H1 (cell line): ENCODE measurements at regions not wholly inside any gene's neighbourhood (a gene's known extent, or its start where the extent isn't known, plus 50 kb on each side); places are given as distances from the start of the nearest gene placed in this dataset.

Experiments used
- CBX5 ChIP-seq: fragments of 300-800, 300-1000 bp; sonication (generic); IDR thresholded peaks from 2 replicates; pipeline ENCODE4 v1.7.1; 2016; ENCODE audit warnings: antibody characterized with exemption, low read length, low read depth
- CBX8 ChIP-seq: fragments of 300-800, 300-1000 bp; sonication (generic); IDR thresholded peaks from 2 replicates; pipeline ENCODE4 v1.7.1; 2016; ENCODE audit warnings: low read depth, low read length, borderline replicate concordance
- CHD1 ChIP-seq: IDR thresholded peaks from 2 replicates; pipeline ENCODE4 v1.6.1; 2012; ENCODE audit warnings: low read depth, low read length, improper control_type of control experiment
- CHD2 ChIP-seq: IDR thresholded peaks from 2 replicates; pipeline ENCODE4 v1.6.1; 2012; ENCODE audit warnings: low read length, improper control_type of control experiment
- KDM4A ChIP-seq: IDR thresholded peaks from one replicate; pipeline ENCODE4 v1.7.1; 2012; ENCODE audit warnings: low read depth, mild to moderate bottlenecking, moderate library complexity, low read length, inconsistent platforms; ENCODE audit not compliant: severe bottlenecking
- KDM5A ChIP-seq: fragments of 200-600 bp; IDR thresholded peaks from 2 replicates; pipeline ENCODE4 v1.7.1; 2012; ENCODE audit warnings: mild to moderate bottlenecking, low read length, inconsistent platforms, mixed read lengths
- TF ChIP-seq, protein P1 (sequence below): fragments of 300-600 bp; sonication (generic); IDR thresholded peaks from 2 replicates; pipeline ENCODE4 v1.7.1; 2012; ENCODE audit warnings: low read length, moderate library complexity, mild to moderate bottlenecking, inconsistent platforms; ENCODE audit not compliant: insufficient replicate concordance
- TF ChIP-seq, protein P2 (sequence below), 3 experiments: IDR thresholded peaks; 1 replicate in 2 of 3; 2 replicates in 1 of 3; pipeline versions ENCODE4 v1.5.1 to v1.6.1; 2011; ENCODE audit warnings: low read length in 3 of 3, mild to moderate bottlenecking in 3 of 3, inconsistent platforms in 2 of 3, low read depth in 1 of 3, moderate library complexity in 1 of 3; ENCODE audit not compliant: insufficient read depth in 1 of 3; ENCODE audit errors: control extremely low read depth in 1 of 3

DNA sequence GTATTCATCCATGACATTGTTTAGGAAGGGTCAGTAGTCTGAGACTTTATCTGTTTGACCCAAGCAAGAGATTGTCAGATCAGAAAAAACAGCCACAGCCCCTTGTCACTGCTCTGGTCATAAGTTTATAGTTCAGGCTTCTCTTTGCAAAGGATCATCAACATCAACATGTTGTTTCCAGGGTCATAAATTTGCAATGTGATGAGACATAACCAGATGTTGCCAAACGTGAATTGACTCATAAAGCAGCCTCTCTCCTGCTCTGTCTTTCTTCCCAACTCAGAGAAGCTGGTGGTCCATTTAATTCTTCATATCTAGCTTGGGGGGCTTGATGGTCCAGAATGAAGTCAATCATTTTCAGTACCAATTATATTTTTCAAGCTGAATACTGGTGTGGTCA is 507.2 kb upstream of the PBX1 start (continued):
- TF ChIP-seq, protein P1, sequence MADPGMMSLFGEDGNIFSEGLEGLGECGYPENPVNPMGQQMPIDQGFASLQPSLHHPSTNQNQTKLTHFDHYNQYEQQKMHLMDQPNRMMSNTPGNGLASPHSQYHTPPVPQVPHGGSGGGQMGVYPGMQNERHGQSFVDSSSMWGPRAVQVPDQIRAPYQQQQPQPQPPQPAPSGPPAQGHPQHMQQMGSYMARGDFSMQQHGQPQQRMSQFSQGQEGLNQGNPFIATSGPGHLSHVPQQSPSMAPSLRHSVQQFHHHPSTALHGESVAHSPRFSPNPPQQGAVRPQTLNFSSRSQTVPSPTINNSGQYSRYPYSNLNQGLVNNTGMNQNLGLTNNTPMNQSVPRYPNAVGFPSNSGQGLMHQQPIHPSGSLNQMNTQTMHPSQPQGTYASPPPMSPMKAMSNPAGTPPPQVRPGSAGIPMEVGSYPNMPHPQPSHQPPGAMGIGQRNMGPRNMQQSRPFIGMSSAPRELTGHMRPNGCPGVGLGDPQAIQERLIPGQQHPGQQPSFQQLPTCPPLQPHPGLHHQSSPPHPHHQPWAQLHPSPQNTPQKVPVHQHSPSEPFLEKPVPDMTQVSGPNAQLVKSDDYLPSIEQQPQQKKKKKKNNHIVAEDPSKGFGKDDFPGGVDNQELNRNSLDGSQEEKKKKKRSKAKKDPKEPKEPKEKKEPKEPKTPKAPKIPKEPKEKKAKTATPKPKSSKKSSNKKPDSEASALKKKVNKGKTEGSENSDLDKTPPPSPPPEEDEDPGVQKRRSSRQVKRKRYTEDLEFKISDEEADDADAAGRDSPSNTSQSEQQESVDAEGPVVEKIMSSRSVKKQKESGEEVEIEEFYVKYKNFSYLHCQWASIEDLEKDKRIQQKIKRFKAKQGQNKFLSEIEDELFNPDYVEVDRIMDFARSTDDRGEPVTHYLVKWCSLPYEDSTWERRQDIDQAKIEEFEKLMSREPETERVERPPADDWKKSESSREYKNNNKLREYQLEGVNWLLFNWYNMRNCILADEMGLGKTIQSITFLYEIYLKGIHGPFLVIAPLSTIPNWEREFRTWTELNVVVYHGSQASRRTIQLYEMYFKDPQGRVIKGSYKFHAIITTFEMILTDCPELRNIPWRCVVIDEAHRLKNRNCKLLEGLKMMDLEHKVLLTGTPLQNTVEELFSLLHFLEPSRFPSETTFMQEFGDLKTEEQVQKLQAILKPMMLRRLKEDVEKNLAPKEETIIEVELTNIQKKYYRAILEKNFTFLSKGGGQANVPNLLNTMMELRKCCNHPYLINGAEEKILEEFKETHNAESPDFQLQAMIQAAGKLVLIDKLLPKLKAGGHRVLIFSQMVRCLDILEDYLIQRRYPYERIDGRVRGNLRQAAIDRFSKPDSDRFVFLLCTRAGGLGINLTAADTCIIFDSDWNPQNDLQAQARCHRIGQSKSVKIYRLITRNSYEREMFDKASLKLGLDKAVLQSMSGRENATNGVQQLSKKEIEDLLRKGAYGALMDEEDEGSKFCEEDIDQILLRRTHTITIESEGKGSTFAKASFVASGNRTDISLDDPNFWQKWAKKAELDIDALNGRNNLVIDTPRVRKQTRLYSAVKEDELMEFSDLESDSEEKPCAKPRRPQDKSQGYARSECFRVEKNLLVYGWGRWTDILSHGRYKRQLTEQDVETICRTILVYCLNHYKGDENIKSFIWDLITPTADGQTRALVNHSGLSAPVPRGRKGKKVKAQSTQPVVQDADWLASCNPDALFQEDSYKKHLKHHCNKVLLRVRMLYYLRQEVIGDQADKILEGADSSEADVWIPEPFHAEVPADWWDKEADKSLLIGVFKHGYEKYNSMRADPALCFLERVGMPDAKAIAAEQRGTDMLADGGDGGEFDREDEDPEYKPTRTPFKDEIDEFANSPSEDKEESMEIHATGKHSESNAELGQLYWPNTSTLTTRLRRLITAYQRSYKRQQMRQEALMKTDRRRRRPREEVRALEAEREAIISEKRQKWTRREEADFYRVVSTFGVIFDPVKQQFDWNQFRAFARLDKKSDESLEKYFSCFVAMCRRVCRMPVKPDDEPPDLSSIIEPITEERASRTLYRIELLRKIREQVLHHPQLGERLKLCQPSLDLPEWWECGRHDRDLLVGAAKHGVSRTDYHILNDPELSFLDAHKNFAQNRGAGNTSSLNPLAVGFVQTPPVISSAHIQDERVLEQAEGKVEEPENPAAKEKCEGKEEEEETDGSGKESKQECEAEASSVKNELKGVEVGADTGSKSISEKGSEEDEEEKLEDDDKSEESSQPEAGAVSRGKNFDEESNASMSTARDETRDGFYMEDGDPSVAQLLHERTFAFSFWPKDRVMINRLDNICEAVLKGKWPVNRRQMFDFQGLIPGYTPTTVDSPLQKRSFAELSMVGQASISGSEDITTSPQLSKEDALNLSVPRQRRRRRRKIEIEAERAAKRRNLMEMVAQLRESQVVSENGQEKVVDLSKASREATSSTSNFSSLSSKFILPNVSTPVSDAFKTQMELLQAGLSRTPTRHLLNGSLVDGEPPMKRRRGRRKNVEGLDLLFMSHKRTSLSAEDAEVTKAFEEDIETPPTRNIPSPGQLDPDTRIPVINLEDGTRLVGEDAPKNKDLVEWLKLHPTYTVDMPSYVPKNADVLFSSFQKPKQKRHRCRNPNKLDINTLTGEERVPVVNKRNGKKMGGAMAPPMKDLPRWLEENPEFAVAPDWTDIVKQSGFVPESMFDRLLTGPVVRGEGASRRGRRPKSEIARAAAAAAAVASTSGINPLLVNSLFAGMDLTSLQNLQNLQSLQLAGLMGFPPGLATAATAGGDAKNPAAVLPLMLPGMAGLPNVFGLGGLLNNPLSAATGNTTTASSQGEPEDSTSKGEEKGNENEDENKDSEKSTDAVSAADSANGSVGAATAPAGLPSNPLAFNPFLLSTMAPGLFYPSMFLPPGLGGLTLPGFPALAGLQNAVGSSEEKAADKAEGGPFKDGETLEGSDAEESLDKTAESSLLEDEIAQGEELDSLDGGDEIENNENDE = no peak
- TF ChIP-seq CBX8 (no peak), CHD2 (no peak), KDM4A (no peak), CBX5 (no peak), KDM5A (no peak), CHD1 (no peak)
- TF ChIP-seq, protein P2, sequence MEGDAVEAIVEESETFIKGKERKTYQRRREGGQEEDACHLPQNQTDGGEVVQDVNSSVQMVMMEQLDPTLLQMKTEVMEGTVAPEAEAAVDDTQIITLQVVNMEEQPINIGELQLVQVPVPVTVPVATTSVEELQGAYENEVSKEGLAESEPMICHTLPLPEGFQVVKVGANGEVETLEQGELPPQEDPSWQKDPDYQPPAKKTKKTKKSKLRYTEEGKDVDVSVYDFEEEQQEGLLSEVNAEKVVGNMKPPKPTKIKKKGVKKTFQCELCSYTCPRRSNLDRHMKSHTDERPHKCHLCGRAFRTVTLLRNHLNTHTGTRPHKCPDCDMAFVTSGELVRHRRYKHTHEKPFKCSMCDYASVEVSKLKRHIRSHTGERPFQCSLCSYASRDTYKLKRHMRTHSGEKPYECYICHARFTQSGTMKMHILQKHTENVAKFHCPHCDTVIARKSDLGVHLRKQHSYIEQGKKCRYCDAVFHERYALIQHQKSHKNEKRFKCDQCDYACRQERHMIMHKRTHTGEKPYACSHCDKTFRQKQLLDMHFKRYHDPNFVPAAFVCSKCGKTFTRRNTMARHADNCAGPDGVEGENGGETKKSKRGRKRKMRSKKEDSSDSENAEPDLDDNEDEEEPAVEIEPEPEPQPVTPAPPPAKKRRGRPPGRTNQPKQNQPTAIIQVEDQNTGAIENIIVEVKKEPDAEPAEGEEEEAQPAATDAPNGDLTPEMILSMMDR (IDR thresholded peaks at IDR 0.05; ENCODE audit: control extremely low read depth in 1 of 3, insufficient read depth in 1 of 3, low read depth in 1 of 3, low read length in 3 of 3) = no peak
